ENCODE measurements at regions not wholly inside any gene's neighbourhood (a gene's known extent, or its start where the extent isn't known, plus 50 kb on each side); places are given as distances from the start of the nearest gene placed in this dataset.

GRCh38 chr13:74892096-74892495 lies 589.9 kb downstream of the TBC1D4 start:
- no peaks in the 10 kb centered on the region for H3K27me3 Mint-ChIP-seq
- no peak overlapping the region for H3K4me3 Mint-ChIP-seq
- H3K27ac Mint-ChIP-seq: no peak overlapping the region
- no peaks in the 10 kb centered on the region for H3K9me3 Mint-ChIP-seq
- H3K36me3 Mint-ChIP-seq (ENCODE audit: low read depth): no peaks in the 10 kb centered on the region
- H3K4me1 Mint-ChIP-seq: no peaks in the 10 kb centered on the region
- DNase-seq (no peak), ATAC-seq (no peak)

- Mint-ChIP-seq H3K36me3 (ENCODE audit: low read depth) (no peaks in the 10 kb centered on the region), H3K27me3 (no peaks in the 10 kb centered on the region), H3K4me1 (no peaks in the 10 kb centered on the region), H3K4me3 (no peak overlapping the region), H3K9me3 (no peaks in the 10 kb centered on the region), H3K27ac (no peak overlapping the region)
- ATAC-seq: no peak
- DNase-seq: no peak
Observed at GRCh38 chr13:74891610-74892009, 590.4 kb downstream of the TBC1D4 start.

GRCh38 chr13:74889321-74889720 lies 592.6 kb downstream of the TBC1D4 start:
- Mint-ChIP-seq H3K27ac (no peak overlapping the region), H3K36me3 (ENCODE audit: low read depth) (no peaks in the 10 kb centered on the region), H3K4me3 (no peak overlapping the region), H3K9me3 (no peaks in the 10 kb centered on the region), H3K27me3 (no peaks in the 10 kb centered on the region), H3K4me1 (no peaks in the 10 kb centered on the region)
- no peak for DNase-seq
- no peak for ATAC-seq

DNA sequence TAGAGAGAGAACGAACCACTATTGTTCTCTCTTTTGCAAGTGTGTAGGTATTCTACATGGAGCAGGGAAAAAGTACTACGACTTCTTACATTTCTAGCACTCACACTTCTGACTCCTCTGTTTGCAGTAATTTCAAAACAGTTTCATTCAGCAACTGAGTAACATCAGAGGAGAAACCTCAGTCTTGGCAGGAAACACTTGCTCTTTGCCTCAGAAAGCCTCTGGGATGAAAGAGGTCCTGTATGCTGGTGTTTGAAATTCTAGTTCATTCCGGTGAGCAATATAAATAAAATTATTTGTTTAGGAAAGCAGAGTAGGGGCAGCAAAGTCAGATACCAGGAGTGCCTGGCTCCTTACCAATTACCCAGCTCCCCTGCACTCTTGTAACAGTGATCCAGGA lies 595.5 kb downstream of the TBC1D4 start:
- Mint-ChIP-seq H3K4me1 (no peaks in the 10 kb centered on the region), H3K9me3 (no peaks in the 10 kb centered on the region), H3K36me3 (ENCODE audit: low read depth) (no peaks in the 10 kb centered on the region), H3K27me3 (no peaks in the 10 kb centered on the region), H3K4me3 (no peak overlapping the region), H3K27ac (no peak overlapping the region)
- no peak for ATAC-seq
- no peak for DNase-seq

GRCh38 chr13:74883834-74884233 lies 598.1 kb downstream of the TBC1D4 start:
- no peaks in the 10 kb centered on the region for H3K36me3 Mint-ChIP-seq (ENCODE audit: low read depth)
- ATAC-seq: no peak

GRCh38 chr13:74871369-74872070 lies 610.4 kb downstream of the TBC1D4 start:
- no peaks in the 10 kb centered on the region for H3K36me3 Mint-ChIP-seq (ENCODE audit: low read depth)
- no peak for DNase-seq

More at GRCh38 chr13:74883834-74884233, 598.1 kb downstream of the TBC1D4 start:
- no peak overlapping the region for H3K4me3 Mint-ChIP-seq
- H3K9me3 Mint-ChIP-seq: peaks cover 8% of the 10 kb centered on the region
- no peaks in the 10 kb centered on the region for H3K4me1 Mint-ChIP-seq
- DNase-seq: no peak
- H3K27ac Mint-ChIP-seq: no peak overlapping the region
- H3K27me3 Mint-ChIP-seq: no peaks in the 10 kb centered on the region

DNA sequence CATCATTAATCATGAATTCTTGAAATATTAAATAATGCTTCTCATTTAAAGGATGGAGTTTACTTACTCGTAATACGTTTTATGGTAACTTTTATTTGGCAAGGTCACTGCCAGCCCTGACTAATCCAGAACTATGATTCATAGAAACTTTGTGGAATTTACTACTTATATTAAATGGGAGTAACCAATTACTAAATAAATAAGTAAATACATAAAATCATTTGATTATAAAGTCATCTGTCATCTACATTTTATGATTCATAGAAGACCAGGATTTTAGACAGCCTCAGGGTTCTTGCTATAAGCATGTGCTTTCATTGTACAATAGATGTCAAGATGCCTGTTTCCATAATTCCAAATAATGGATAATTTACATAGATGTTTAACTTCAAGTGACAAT lies 611.1 kb downstream of the TBC1D4 start:
- ATAC-seq (no peak), DNase-seq (no peak)
- no peaks in the 10 kb centered on the region for H3K4me1 Mint-ChIP-seq
- H3K9me3 Mint-ChIP-seq: peaks cover 12% of the 10 kb centered on the region
- no peaks in the 10 kb centered on the region for H3K36me3 Mint-ChIP-seq (ENCODE audit: low read depth)
- H3K4me3 Mint-ChIP-seq: no peak overlapping the region
- H3K27me3 Mint-ChIP-seq: no peaks in the 10 kb centered on the region
- no peak overlapping the region for H3K27ac Mint-ChIP-seq

More at GRCh38 chr13:74871369-74872070, 610.4 kb downstream of the TBC1D4 start:
- Mint-ChIP-seq H3K27ac (no peak overlapping the region), H3K27me3 (no peaks in the 10 kb centered on the region), H3K4me1 (no peaks in the 10 kb centered on the region), H3K4me3 (no peak overlapping the region), H3K9me3 (peaks cover 12% of the 10 kb centered on the region)
- no peak for ATAC-seq

GRCh38 chr13:74869846-74870245 lies 612.1 kb downstream of the TBC1D4 start:
- Mint-ChIP-seq H3K27me3 (no peaks in the 10 kb centered on the region), H3K36me3 (ENCODE audit: low read depth) (no peaks in the 10 kb centered on the region), H3K27ac (no peak overlapping the region), H3K4me1 (no peaks in the 10 kb centered on the region), H3K4me3 (no peak overlapping the region), H3K9me3 (peaks cover 12% of the 10 kb centered on the region)
- no peak for ATAC-seq
- DNase-seq: no peak

GRCh38 chr13:74868049-74868448 lies 613.9 kb downstream of the TBC1D4 start:
- Mint-ChIP-seq H3K9me3 (peaks cover 8% of the 10 kb centered on the region), H3K36me3 (ENCODE audit: low read depth) (no peaks in the 10 kb centered on the region), H3K27me3 (peaks cover 2% of the 10 kb centered on the region), H3K4me3 (no peak overlapping the region), H3K4me1 (no peaks in the 10 kb centered on the region), H3K27ac (no peak overlapping the region)
- ATAC-seq (no peak), DNase-seq (no peak)

GRCh38 chr13:74867460-74867859 lies 614.5 kb downstream of the TBC1D4 start:
- ATAC-seq (no peak), DNase-seq (no peak)
- H3K36me3 Mint-ChIP-seq (ENCODE audit: low read depth): no peaks in the 10 kb centered on the region
- no peak overlapping the region for H3K27ac Mint-ChIP-seq
- peaks cover 5% of the 10 kb centered on the region for H3K9me3 Mint-ChIP-seq
- peaks cover 2% of the 10 kb centered on the region for H3K27me3 Mint-ChIP-seq
- H3K4me3 Mint-ChIP-seq: no peak overlapping the region
- H3K4me1 Mint-ChIP-seq: no peaks in the 10 kb centered on the region

GRCh38 chr13:74866101-74866500 lies 615.9 kb downstream of the TBC1D4 start:
- no peak for DNase-seq
- H3K36me3 Mint-ChIP-seq (ENCODE audit: low read depth): no peaks in the 10 kb centered on the region
- H3K9me3 Mint-ChIP-seq: peaks cover 5% of the 10 kb centered on the region
- H3K4me1 Mint-ChIP-seq: no peaks in the 10 kb centered on the region
- peaks cover 3% of the 10 kb centered on the region for H3K27me3 Mint-ChIP-seq
- no peak overlapping the region for H3K4me3 Mint-ChIP-seq
- no peak overlapping the region for H3K27ac Mint-ChIP-seq
- no peak for ATAC-seq

DNA sequence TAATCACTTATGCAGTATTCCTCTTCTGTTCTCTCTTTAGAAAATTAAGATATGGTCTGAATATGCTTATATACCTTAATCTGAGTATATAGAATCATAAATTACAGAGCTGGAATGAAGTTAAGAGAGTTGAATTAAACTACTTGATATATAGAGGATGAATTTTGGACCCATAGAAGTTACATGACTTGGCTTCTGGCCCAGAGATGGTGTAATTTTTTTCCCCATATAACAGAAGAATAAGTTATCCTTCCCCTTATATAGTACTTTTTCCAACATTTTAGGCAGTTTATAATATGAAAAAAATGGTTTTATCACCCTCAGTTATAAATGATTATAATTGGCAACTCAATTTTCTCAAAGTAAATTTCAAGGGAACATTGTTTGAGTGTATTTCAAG lies 616.3 kb downstream of the TBC1D4 start:
- Mint-ChIP-seq H3K27me3 (peaks cover 3% of the 10 kb centered on the region), H3K9me3 (peaks cover 5% of the 10 kb centered on the region), H3K36me3 (ENCODE audit: low read depth) (no peaks in the 10 kb centered on the region), H3K4me1 (no peaks in the 10 kb centered on the region), H3K27ac (no peak overlapping the region), H3K4me3 (no peak overlapping the region)
- no peak for ATAC-seq
- no peak for DNase-seq

- no peak for ATAC-seq
- Mint-ChIP-seq H3K27me3 (peaks cover 3% of the 10 kb centered on the region), H3K36me3 (ENCODE audit: low read depth) (no peaks in the 10 kb centered on the region), H3K4me3 (no peak overlapping the region), H3K9me3 (no peaks in the 10 kb centered on the region), H3K4me1 (no peaks in the 10 kb centered on the region), H3K27ac (no peak overlapping the region)
- DNase-seq: no peak
Observed at GRCh38 chr13:74860789-74861188, 621.2 kb downstream of the TBC1D4 start.

GRCh38 chr13:74850893-74851292 lies 631.1 kb downstream of the TBC1D4 start:
- H3K36me3 Mint-ChIP-seq (ENCODE audit: low read depth): no peaks in the 10 kb centered on the region
- no peak for ATAC-seq
- peaks cover 2% of the 10 kb centered on the region for H3K27me3 Mint-ChIP-seq
- H3K27ac Mint-ChIP-seq: no peak overlapping the region
- no peak for DNase-seq
- no peaks in the 10 kb centered on the region for H3K9me3 Mint-ChIP-seq
- no peaks in the 10 kb centered on the region for H3K4me1 Mint-ChIP-seq
- no peak overlapping the region for H3K4me3 Mint-ChIP-seq

DNA sequence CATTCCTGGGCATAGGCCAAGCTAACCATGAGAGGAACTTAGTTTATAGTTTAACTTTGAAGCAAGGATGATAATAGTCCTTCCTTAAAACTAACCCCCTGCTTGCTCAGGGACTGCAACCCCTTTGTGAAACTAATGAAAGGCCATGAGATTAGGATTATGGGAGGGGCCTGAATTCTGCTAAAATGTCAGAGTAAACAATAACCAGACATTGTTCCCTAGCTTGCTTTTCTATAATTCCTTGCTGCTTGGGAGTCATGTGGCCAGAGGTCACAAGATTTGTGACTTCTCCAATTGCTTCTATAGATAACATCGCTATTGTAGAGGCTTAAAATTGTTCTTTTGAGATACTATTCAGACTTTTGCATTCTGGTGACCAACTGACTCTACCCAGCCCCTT lies 634.0 kb downstream of the TBC1D4 start:
- H3K9me3 Mint-ChIP-seq: no peaks in the 10 kb centered on the region
- H3K4me1 Mint-ChIP-seq: no peaks in the 10 kb centered on the region
- H3K36me3 Mint-ChIP-seq (ENCODE audit: low read depth): no peaks in the 10 kb centered on the region
- H3K27ac Mint-ChIP-seq: no peak overlapping the region
- no peak overlapping the region for H3K4me3 Mint-ChIP-seq
- no peaks in the 10 kb centered on the region for H3K27me3 Mint-ChIP-seq
- ATAC-seq (no peak), DNase-seq (no peak)

DNA sequence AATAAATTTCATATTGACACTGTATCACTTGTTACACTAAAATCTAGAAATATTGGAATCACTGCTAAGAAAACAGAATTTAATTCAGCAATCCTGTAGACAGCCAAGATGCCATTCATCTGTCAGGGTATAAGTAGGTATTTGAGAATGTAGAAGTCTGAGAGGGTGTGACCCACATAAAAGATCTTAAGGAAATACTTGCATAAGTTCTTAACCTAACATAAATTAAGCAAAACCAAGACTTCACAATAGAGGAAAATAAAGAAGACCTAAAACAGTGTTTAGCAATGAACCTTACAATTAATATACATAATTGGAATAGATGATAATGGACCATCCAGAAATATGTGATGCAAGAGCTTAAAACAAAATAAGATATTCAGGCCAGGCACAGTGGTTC lies 636.2 kb downstream of the TBC1D4 start:
- Mint-ChIP-seq H3K4me1 (no peaks in the 10 kb centered on the region), H3K27me3 (no peaks in the 10 kb centered on the region), H3K36me3 (ENCODE audit: low read depth) (no peaks in the 10 kb centered on the region), H3K4me3 (no peak overlapping the region), H3K9me3 (no peaks in the 10 kb centered on the region), H3K27ac (no peak overlapping the region)
- no peak for ATAC-seq
- no peak for DNase-seq
